Nephron progenitor cell (in vitro differentiated cells): ENCODE measurements at regions not wholly inside any gene's neighbourhood (a gene's known extent, or its start where the extent isn't known, plus 50 kb on each side); places are given as distances from the start of the nearest gene placed in this dataset.

Experiments
- DNase-seq: peaks from one replicate; pipeline ENCODE4 v3.0.0; 2021
- H3K27ac Mint-ChIP-seq: 2 replicates; pipeline ENCODE4 v1.8.0; 2021; ENCODE audit warnings: mild to moderate bottlenecking, moderate library complexity, mixed read lengths
- H3K27me3 Mint-ChIP-seq: 2 replicates; pipeline ENCODE4 v1.8.0; 2021; ENCODE audit warnings: mild to moderate bottlenecking, low read depth, mixed read lengths; ENCODE audit not compliant: poor library complexity
- H3K36me3 Mint-ChIP-seq: 2 replicates; pipeline ENCODE4 v1.8.0; 2021; ENCODE audit warnings: low read depth, mixed read lengths
- H3K4me1 Mint-ChIP-seq: 2 replicates; pipeline ENCODE4 v1.8.0; 2021; ENCODE audit warnings: mixed read lengths
- H3K4me3 Mint-ChIP-seq: 2 replicates; pipeline ENCODE4 v1.8.0; 2021; ENCODE audit warnings: mild to moderate bottlenecking, moderate library complexity, mixed read lengths
- H3K9me3 Mint-ChIP-seq: 2 replicates; pipeline ENCODE4 v1.8.0; 2021; ENCODE audit warnings: mild to moderate bottlenecking, moderate library complexity, mixed read lengths
- TF ChIP-seq, protein P1 (sequence below): fragments of 200-600 bp; sonication (generic); IDR thresholded peaks from 2 replicates; pipeline ENCODE4 v1.5.0; 2021; ENCODE audit warnings: antibody characterized with exemption

DNA sequence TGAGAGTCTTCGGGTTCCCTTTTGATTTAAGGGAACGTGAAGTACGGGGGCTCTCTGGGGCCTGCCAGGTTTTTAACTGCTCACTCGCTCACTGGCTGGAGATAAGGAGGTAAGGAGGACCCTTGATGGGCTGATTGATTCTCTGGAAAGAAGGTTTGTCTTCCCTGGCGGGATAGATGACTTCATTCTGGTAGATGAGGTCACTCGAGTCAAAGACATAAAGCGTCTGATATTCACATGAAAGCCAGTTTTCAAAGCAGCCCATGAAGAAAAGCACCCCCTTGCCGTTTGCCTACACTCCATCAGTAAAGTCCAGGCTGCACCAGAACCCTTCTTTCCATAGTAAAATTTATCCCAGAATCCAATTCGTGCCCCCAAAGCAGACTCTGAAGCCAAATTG is 233.7 kb upstream of the IRX5 start:
- TF ChIP-seq, protein P1, sequence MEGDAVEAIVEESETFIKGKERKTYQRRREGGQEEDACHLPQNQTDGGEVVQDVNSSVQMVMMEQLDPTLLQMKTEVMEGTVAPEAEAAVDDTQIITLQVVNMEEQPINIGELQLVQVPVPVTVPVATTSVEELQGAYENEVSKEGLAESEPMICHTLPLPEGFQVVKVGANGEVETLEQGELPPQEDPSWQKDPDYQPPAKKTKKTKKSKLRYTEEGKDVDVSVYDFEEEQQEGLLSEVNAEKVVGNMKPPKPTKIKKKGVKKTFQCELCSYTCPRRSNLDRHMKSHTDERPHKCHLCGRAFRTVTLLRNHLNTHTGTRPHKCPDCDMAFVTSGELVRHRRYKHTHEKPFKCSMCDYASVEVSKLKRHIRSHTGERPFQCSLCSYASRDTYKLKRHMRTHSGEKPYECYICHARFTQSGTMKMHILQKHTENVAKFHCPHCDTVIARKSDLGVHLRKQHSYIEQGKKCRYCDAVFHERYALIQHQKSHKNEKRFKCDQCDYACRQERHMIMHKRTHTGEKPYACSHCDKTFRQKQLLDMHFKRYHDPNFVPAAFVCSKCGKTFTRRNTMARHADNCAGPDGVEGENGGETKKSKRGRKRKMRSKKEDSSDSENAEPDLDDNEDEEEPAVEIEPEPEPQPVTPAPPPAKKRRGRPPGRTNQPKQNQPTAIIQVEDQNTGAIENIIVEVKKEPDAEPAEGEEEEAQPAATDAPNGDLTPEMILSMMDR = no peak
- H3K27me3 Mint-ChIP-seq = peaks cover 19% of the 10 kb centered on the region
- H3K4me1 Mint-ChIP-seq = peaks cover 29% of the 10 kb centered on the region
- DNase-seq = no peak
- H3K36me3 Mint-ChIP-seq = no peaks in the 10 kb centered on the region
- no peak overlapping the region for H3K4me3 Mint-ChIP-seq
- H3K9me3 Mint-ChIP-seq = peaks cover 4% of the 10 kb centered on the region
- no peak overlapping the region for H3K27ac Mint-ChIP-seq

- Mint-ChIP-seq H3K27ac (no peak overlapping the region), H3K4me3 (no peak overlapping the region), H3K36me3 (no peaks in the 10 kb centered on the region), H3K9me3 (peaks cover 4% of the 10 kb centered on the region), H3K27me3 (peaks cover 19% of the 10 kb centered on the region), H3K4me1 (peaks cover 29% of the 10 kb centered on the region)
- no peak for DNase-seq
- TF ChIP-seq, protein P1 = no peak
These were observed 234.1 kb upstream of the IRX5 start for GRCh38 chr16:54696522-54696921.

DNA sequence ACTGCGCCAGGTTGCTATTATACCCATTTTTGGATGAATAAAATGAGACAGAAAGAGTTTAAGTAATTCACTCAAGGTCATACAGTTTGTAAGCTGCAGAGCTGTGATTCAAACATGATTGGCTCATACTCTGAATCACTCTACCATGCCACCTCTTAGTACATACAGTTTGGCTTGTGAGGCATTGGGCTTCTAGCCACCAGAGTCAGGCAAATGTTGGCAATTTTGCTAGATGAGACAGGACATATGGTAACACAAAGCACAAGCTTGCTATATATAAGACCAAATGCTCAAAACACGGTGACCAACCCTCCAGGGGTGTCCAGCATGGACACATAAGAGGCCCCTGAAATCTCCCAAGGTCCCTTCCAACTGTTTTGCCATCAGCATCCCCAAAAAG is 236.0 kb upstream of the IRX5 start:
- peaks cover 22% of the 10 kb centered on the region for H3K27me3 Mint-ChIP-seq
- H3K4me1 Mint-ChIP-seq = peaks cover 35% of the 10 kb centered on the region
- H3K4me3 Mint-ChIP-seq = no peak overlapping the region
- DNase-seq = no peak
- H3K27ac Mint-ChIP-seq = no peak overlapping the region
- TF ChIP-seq, protein P1 = no peak
- no peaks in the 10 kb centered on the region for H3K9me3 Mint-ChIP-seq
- H3K36me3 Mint-ChIP-seq = no peaks in the 10 kb centered on the region

- no peak overlapping the region for H3K4me3 Mint-ChIP-seq
- DNase-seq = no peak
- no peaks in the 10 kb centered on the region for H3K9me3 Mint-ChIP-seq
- H3K4me1 Mint-ChIP-seq = peaks cover 35% of the 10 kb centered on the region
- H3K27me3 Mint-ChIP-seq = peaks cover 22% of the 10 kb centered on the region
- H3K27ac Mint-ChIP-seq = no peak overlapping the region
- no peaks in the 10 kb centered on the region for H3K36me3 Mint-ChIP-seq
- TF ChIP-seq, protein P1 = no peak
These were observed 236.8 kb upstream of the IRX5 start for GRCh38 chr16:54693864-54694263.

- Mint-ChIP-seq H3K4me1 (peaks cover 15% of the 10 kb centered on the region), H3K36me3 (no peaks in the 10 kb centered on the region), H3K27me3 (peaks cover 24% of the 10 kb centered on the region), H3K27ac (no peak overlapping the region), H3K9me3 (peaks cover 4% of the 10 kb centered on the region), H3K4me3 (no peak overlapping the region)
- DNase-seq = no peak
- TF ChIP-seq, protein P1 = no peak
These were observed 240.0 kb upstream of the IRX5 start for GRCh38 chr16:54690710-54691109.

DNA sequence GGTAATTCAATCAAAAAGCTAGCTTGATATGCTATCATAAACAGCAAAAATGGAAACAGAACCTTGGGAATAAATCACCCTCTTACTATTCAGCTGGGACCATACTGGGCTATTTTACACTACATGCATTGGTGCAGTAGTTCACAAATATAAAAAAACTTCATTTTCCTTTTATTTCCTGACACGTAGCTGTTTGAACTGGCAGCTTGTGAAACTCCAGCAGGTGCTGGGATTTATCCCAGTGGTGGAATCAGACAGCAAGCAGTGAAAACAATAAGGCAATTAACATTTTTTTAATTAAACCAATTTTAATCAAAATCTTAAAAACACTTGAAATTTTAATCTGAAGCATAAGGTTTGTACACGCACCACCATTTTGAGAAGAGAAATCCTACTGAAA is 240.4 kb upstream of the IRX5 start:
- H3K27ac Mint-ChIP-seq = no peak overlapping the region
- no peak overlapping the region for H3K4me3 Mint-ChIP-seq
- H3K27me3 Mint-ChIP-seq = peaks cover 28% of the 10 kb centered on the region
- no peak for DNase-seq
- peaks cover 4% of the 10 kb centered on the region for H3K9me3 Mint-ChIP-seq
- TF ChIP-seq, protein P1 = no peak
- peaks cover 11% of the 10 kb centered on the region for H3K4me1 Mint-ChIP-seq
- no peaks in the 10 kb centered on the region for H3K36me3 Mint-ChIP-seq
